ENCODE measurements at regions not wholly inside any gene's neighbourhood (a gene's known extent, or its start where the extent isn't known, plus 50 kb on each side); places are given as distances from the start of the nearest gene placed in this dataset.

DNA sequence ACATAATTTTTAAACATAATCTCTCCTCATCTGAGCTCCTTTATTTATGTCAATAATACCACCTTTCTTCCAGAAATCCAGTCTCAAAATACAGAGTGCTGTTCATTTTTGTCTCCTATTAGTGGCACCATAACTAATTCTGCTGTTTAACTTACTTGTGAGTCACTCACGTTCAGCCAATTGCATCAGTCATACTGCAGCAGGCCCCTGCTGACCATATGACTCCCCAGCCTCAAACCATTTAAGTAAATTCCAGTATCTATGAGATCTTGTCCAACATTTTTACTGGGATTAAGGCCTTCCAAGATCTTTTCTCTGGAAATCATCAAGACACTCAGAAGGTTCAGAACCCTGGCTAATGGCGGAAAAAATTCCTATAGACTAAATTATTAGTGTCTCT is 982.2 kb upstream of the MAP3K7 start:
- POLR2A ChIA-PET (ENCODE audit: low non-redundant PET) = no interaction called here

DNA sequence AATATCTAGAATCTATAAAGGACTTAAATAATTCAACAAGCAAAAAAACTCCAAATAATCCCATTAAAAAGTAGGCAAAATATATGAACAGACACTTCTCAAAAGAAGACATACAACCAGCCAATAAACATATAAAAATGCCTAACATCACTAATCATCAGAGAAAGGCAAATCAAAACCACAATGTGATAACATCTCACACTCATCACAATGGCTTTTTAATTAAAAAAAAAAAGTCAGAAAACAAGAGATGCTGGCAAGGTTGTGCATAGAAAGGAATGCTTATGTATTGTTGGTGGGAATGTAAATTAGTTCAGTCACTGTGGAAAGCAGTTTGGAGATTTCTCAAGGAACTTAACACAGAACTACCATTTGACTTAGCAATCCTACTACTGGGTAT is 979.6 kb upstream of the MAP3K7 start:
- DNase-seq (ENCODE audit: low spot score) = no peak
- TF ChIP-seq, protein P1, sequence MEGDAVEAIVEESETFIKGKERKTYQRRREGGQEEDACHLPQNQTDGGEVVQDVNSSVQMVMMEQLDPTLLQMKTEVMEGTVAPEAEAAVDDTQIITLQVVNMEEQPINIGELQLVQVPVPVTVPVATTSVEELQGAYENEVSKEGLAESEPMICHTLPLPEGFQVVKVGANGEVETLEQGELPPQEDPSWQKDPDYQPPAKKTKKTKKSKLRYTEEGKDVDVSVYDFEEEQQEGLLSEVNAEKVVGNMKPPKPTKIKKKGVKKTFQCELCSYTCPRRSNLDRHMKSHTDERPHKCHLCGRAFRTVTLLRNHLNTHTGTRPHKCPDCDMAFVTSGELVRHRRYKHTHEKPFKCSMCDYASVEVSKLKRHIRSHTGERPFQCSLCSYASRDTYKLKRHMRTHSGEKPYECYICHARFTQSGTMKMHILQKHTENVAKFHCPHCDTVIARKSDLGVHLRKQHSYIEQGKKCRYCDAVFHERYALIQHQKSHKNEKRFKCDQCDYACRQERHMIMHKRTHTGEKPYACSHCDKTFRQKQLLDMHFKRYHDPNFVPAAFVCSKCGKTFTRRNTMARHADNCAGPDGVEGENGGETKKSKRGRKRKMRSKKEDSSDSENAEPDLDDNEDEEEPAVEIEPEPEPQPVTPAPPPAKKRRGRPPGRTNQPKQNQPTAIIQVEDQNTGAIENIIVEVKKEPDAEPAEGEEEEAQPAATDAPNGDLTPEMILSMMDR (conservative IDR thresholded peaks at IDR 0.05; ENCODE audit: low read depth) = no peak
- ChIA-PET CTCF (no interaction called here), POLR2A (ENCODE audit: low non-redundant PET) (no interaction called here)
- H3K27ac ChIP-seq = no peak overlapping the region

More for the DNA sequence above, 982.2 kb upstream of the MAP3K7 start:
- DNase-seq (ENCODE audit: low spot score) = no peak
- H3K27ac ChIP-seq = no peak overlapping the region
- TF ChIP-seq, protein P1 (conservative IDR thresholded peaks at IDR 0.05; ENCODE audit: low read depth) = no peak
- CTCF ChIA-PET = interaction anchor here (0.6 kb wide), 1 partner anchor 336 kb away, joined by 4 read pairs; no protein-coding TSS in a partner anchor

DNA sequence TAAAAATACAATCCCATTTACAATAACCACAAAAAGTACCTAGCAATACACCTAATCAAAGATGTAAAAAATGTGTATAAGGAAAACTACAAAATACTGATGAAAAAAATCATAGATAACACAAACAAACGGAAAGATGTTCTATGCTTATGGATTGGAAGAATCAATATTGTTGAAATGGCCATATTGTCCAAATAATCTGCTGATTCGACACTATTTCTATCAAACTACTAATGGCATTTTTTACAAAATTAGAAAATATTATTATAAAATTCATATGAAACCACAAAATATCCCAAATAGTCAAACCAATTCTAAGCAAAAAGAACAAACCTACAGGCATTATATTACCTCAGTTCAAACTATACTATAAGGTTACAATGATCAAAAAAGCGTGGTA is 978.3 kb upstream of the MAP3K7 start:
- POLR2A ChIA-PET (ENCODE audit: low non-redundant PET) = no interaction called here
- CTCF ChIA-PET = no interaction called here
- TF ChIP-seq, protein P1 (conservative IDR thresholded peaks at IDR 0.05; ENCODE audit: low read depth) = no peak
- H3K27ac ChIP-seq = no peak overlapping the region
- DNase-seq (ENCODE audit: low spot score) = no peak

DNA sequence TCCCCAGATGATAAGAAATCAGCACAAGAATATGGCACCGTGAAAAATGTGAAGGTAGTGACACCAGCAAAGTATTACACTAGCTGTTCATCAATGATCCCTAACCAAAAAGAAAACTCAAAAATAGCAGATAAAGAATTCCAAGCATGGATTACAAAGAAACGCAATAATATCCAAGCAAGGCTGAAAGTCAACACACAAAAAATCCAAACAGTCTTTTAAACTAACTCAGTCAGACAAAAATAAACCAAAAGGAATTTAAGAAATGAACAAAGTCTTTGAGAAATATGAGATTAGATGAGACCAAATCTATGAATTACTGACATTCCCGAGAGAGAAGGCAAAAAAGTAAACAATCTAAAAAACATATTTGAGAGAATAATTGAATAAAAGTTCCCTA is 976.1 kb upstream of the MAP3K7 start:
- DNase-seq (ENCODE audit: low spot score) = no peak
- POLR2A ChIA-PET (ENCODE audit: low non-redundant PET) = no interaction called here
- no peak overlapping the region for H3K27ac ChIP-seq
- TF ChIP-seq, protein P1 (conservative IDR thresholded peaks at IDR 0.05; ENCODE audit: low read depth) = no peak
- CTCF ChIA-PET = interaction anchor here (0.6 kb wide), 1 partner anchor 349 kb away, joined by 6 read pairs; no protein-coding TSS in a partner anchor

DNA sequence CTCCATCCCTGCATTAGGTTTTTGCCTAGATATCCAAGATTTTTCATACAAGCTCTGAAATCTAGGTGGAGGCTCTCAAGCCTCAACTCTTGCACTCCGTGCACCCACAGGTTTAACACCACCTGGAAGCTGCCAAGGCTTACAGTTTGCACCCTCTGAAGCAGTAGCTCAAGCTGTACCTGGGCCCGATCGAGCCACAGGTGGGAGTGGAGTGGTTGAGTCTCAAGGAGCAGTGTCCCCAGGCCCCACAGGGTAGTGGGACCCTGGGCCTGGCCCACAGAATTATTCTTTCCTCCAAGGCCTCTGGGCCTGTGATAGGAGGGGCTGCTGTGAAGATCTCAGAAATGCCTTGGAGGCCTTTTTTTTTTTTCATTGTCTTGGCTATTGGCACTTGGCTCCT is 973.5 kb upstream of the MAP3K7 start:
- POLR2A ChIA-PET (ENCODE audit: low non-redundant PET) = no interaction called here
- TF ChIP-seq, protein P1 (conservative IDR thresholded peaks at IDR 0.05; ENCODE audit: low read depth) = no peak
- no peak for DNase-seq (ENCODE audit: low spot score)
- no peak overlapping the region for H3K27ac ChIP-seq
- CTCF ChIA-PET = interaction anchor here (0.6 kb wide), 1 partner anchor 284 kb away, joined by 4 read pairs; no protein-coding TSS in a partner anchor

DNA sequence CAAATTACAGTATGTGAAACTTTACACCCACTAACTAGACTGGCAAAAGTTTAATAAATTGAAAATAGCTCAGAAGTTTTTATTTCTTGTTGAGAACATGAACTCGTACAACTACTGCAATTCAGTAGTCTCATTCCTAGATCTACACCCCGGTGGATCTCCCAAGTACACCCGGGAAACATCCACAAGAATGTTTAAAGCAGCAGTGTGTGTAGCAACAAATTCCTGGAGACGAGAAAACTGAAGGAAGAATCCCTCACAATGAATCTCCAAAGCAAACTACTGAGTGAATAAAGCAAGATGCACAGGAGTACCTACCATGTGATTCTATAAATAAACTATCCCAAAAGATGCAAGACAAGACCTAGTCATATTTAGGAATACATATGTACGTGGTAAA is 954.0 kb upstream of the MAP3K7 start:
- DNase-seq (ENCODE audit: low spot score) = no peak
- ChIA-PET POLR2A (ENCODE audit: low non-redundant PET) (no interaction called here), CTCF (no interaction called here)
- H3K27ac ChIP-seq = no peak overlapping the region
- TF ChIP-seq, protein P1 (conservative IDR thresholded peaks at IDR 0.05; ENCODE audit: low read depth) = no peak

DNA sequence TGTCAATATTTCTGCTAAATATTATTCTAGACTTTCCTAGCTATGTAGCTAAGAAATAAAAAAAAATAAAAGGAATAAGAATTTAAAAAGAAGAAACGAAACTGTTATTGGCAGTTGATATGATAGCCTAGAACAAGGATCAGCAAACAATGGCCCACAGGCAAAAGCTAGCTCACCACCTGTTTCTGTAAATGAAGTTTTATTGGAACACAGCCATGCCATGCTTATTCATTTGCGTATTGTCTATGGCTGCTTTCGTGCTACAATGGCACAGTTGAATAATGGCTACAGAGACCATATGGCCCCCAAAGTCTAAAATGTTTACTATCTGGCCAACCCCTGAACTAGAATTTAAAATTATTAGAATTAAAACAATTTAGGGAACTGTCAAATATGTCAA is 952.6 kb upstream of the MAP3K7 start:
- no peak overlapping the region for H3K27ac ChIP-seq
- ChIA-PET CTCF (no interaction called here), POLR2A (ENCODE audit: low non-redundant PET) (no interaction called here)
- TF ChIP-seq, protein P1 (conservative IDR thresholded peaks at IDR 0.05; ENCODE audit: low read depth) = no peak
- DNase-seq (ENCODE audit: low spot score) = no peak
